GM13976 (cell line): ENCODE measurements at regions not wholly inside any gene's neighbourhood (a gene's known extent, or its start where the extent isn't known, plus 50 kb on each side); places are given as distances from the start of the nearest gene placed in this dataset.

Experiments used
- DNase-seq: peaks from one replicate; pipeline ENCODE4 v3.0.0; 2012; ENCODE audit warnings: low spot score
- in situ Hi-C: fragments of 300-500 bp; cut with MboI; formaldehyde crosslinking; loops from one replicate; pipeline ENCODE4 v1.12.0; 2022; ENCODE audit warnings: low sequenced_read_pairs, mixed read lengths, inconsistent platforms; ENCODE audit not compliant: unreplicated experiment
- TF ChIP-seq, protein P1 (sequence below): IDR thresholded peaks from 2 replicates; pipeline ENCODE4 v1.5.1; 2012; ENCODE audit warnings: borderline replicate concordance, mild to moderate bottlenecking; ENCODE audit not compliant: insufficient read depth; ENCODE audit errors: extremely low read depth, missing control alignments, control extremely low read depth

DNA sequence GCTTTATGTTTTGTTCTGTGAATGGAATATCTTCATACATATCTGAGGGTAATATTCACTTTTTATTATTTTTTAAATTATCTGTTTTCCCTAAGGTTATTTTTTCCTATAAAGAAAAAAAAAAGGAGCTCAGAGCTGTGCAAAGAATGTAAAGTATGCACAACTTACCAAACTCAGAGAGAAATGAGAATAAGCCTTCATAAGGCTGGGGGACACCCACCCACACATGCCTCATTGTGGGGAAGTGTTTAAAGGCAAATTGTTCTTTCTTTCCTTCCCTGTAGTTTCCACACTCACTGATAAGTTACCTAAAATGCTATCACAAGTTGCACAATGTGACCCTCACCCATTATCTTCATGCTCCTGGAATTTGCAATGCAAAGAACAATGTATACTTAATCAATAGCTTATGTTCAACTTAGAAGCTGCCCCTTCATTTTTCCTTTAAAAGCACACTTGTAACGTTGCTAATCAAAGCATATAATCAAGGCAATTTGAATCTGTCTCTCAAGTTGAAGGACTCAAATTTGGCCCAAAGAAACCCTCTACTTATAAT, 108.1 kb downstream of the GNAT3 start:
- in situ Hi-C loops, result no loop called here
- TF ChIP-seq, protein P1, sequence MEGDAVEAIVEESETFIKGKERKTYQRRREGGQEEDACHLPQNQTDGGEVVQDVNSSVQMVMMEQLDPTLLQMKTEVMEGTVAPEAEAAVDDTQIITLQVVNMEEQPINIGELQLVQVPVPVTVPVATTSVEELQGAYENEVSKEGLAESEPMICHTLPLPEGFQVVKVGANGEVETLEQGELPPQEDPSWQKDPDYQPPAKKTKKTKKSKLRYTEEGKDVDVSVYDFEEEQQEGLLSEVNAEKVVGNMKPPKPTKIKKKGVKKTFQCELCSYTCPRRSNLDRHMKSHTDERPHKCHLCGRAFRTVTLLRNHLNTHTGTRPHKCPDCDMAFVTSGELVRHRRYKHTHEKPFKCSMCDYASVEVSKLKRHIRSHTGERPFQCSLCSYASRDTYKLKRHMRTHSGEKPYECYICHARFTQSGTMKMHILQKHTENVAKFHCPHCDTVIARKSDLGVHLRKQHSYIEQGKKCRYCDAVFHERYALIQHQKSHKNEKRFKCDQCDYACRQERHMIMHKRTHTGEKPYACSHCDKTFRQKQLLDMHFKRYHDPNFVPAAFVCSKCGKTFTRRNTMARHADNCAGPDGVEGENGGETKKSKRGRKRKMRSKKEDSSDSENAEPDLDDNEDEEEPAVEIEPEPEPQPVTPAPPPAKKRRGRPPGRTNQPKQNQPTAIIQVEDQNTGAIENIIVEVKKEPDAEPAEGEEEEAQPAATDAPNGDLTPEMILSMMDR, result no peak
- no peak for DNase-seq

DNA sequence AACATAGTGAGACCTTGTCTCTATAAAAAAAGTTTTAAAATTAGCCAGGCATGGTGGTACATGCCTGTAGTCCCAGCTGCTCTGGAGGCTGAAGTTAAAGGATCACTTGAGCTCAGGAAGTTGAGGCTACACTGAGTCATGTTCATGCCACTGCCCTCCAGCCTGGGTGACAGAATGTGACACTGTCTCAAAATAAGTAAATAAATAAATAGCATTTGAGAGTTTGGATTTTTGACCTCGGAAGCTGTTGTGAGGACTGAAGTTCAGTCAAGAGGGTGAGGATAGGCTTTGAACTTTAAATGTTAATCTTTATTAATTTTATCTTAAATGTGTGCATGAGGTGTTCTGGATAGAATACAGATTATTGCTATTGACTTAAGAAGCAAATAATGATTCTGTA, 110.2 kb downstream of the GNAT3 start:
- TF ChIP-seq, protein P1, result no peak
- no peak for DNase-seq
- in situ Hi-C loops, result no loop called here

DNA sequence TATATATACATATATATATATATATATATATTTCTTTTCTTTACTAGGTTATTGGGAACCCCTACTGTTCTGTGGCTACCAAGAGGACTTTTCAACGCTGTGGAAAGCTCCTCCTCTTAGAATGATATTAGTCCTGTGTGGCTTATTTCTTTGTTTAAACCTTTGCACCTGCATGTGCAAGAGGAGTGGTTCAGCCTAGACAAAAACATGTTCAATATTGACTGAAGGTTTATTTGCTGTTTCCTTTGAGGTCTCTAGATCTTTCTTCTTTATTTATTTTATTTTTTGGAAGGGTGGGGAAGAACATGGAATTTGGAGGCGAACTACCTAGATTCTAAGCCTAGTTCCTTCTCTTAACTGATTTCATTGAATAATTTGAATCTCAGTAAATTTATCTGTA, 118.1 kb downstream of the GNAT3 start:
- TF ChIP-seq, protein P1, result no peak
- no peak for DNase-seq
- in situ Hi-C loops, result no loop called here

DNA sequence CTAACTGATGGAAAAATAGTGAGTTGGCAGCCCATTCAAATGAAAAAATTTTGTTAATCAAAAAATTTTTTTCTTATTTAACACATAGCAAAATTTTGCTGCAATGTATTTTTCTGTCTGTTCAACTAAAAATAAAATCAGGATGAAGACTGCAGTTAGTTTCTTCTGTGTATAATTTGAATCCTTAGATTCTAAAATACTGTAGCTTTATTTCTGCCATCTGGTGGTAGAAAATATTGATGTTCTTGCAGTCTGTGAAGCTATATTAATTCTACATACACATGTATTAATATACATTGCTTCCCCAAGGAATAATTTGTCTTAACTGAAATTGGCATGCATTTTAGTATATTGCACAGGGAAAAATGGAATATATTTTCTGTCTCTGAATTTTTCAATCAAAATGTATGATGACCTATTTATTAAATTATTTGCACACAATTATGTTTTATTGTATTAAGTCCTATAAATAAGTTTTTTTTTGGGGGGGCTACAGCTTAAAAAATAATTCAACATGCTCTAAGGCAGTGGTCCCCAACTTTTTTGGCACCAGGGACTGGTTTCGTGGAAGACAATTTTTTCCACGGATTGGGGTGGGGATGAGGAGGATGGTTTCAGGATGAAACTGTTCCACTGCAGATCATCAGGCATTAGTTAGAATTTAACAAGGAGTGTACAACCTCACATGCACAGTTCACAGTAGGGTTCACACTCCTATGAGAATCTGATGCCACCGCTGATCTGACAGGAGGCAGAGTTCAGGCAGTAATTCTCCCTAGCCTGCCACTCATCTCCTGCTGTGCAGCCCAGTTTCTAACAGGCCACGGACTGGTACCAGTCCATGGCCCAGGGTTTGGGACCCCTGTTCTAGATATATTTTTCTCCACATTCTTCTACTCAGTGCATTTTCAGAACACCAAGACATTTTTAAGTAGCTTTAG, 119.4 kb downstream of the GNAT3 start:
- DNase-seq, result peak; percentile 8
- in situ Hi-C loops, result no loop called here
- TF ChIP-seq, protein P1, result no peak

DNA sequence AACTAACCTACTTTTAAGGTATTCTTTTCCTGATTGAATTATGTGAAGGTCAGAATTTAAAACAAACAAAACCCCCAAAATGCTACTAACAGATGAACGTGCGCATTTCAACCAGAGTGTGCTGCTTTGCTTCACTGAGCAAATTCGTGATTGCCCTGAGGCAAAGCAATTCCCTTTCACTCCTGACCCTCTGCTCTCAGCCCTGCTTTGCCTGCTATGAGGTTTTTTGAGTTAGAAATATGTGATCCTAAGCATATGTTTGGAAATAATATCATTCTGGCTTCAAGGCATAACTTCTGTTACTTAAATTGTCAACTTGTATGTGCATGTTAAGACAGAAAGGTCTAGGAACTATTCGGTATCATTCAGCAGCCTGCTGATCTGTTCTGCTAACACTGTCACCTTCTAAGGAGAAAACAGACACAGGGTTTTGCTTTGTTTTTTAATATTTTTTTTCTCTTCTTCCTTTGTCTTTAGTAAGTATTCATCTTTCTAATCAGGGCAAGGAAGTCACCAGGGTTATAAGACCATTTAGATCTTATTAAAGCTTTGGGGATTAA, 124.2 kb downstream of the GNAT3 start:
- in situ Hi-C loops, result no loop called here
- TF ChIP-seq, protein P1, result no peak
- DNase-seq, result no peak

DNA sequence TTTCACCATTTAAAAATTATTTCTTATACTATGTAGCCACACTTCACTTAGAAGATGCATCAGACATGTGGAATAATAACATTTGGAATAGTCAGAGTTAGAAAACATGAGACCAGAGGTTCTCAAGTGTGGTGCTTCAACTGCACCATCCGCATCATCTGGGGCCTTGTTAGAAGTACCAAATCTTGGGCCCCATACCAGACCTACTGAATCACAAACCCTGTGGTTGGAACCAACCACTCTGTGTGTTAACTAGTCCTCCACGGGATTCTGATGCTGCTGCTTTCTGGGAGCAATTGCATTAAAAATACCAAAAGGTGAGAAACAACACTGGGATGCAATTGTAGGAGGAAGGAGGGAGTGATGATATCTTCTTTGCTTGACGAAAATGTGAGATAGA, 125.2 kb downstream of the GNAT3 start:
- DNase-seq, result no peak
- in situ Hi-C loops, result no loop called here
- TF ChIP-seq, protein P1, result no peak
